Ascending aorta (tissue), 2 donors: ENCODE measurements at regions not wholly inside any gene's neighbourhood (a gene's known extent, or its start where the extent isn't known, plus 50 kb on each side); places are given as distances from the start of the nearest gene placed in this dataset.

ENCODE experiments used
- DNase-seq, 2 donors: peaks; one replicate each; pipeline ENCODE4 v3.0.0-alpha.2; 2019; ENCODE audit warnings: low spot score in 2 of 2
- H3K27ac ChIP-seq, 2 donors: fragments of 200-600 bp; sonication (generic); one replicate each; pipeline ENCODE4 v1.5.1; 2016 to 2017; ENCODE audit warnings: mild to moderate bottlenecking in 1 of 2
- H3K27me3 ChIP-seq: fragments of 200-600 bp; sonication (generic); one replicate; pipeline ENCODE4 v1.5.1; 2017
- H3K36me3 ChIP-seq, 2 donors: fragments of 200-600 bp; sonication (generic); one replicate each; pipeline ENCODE4 v1.5.1; 2016
- H3K4me1 ChIP-seq, 2 donors: fragments of 200-600 bp; sonication (generic); one replicate each; pipeline ENCODE4 v1.5.1; 2016 to 2017; ENCODE audit warnings: mild to moderate bottlenecking in 1 of 2
- H3K4me3 ChIP-seq, 2 donors: fragments of 200-600 bp; sonication (generic); one replicate each; pipeline ENCODE4 v1.5.1; 2016 to 2017; ENCODE audit warnings: mild to moderate bottlenecking in 1 of 2
- H3K9me3 ChIP-seq, 2 donors: fragments of 200-600 bp; sonication (generic); one replicate each; pipeline ENCODE4 v1.5.1; 2016
- intact Hi-C: fragments of 100-400 bp; cut with DNase I; formaldehyde crosslinking; loops from one replicate; pipeline ENCODE4 v1.15.1; 2023
- TF ChIP-seq, protein P1 (sequence below), 3 experiments: fragments of 200-600 bp in 2 of 3; fragments of 450-650 bp in 1 of 3; sonication (generic) in 2 of 3; IDR thresholded peaks; one replicate each; pipeline ENCODE4 v1.5.1; 2016 to 2019; ENCODE audit warnings: antibody characterized with exemption in 3 of 3, mild to moderate bottlenecking in 1 of 3, moderate library complexity in 1 of 3

DNA sequence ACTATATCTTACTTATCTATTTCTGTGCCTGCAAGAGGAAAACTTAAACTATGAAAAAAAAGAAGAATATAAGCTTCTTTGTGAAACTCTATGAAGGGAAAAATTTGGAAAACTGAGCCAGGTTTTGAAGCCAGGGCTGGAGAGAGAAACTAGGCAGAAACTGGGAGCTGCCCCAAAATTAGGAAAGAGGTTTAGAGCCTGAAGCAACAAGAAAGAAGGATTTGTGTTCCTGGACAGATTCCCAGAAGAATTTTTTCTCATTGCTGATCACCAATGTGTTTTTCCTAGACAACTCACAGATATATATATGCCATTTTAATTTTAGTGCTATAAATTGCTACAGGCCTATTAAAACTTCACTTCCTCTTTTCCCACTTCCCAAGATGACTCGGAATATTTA is 245.0 kb upstream of the GEMIN8 start:
- no peak overlapping the region for H3K27ac ChIP-seq

GRCh38 chrX:14267216-14267615 is 237.5 kb upstream of the GEMIN8 start:
- no peaks in the 10 kb centered on the region for H3K4me1 ChIP-seq
- TF ChIP-seq, protein P1, sequence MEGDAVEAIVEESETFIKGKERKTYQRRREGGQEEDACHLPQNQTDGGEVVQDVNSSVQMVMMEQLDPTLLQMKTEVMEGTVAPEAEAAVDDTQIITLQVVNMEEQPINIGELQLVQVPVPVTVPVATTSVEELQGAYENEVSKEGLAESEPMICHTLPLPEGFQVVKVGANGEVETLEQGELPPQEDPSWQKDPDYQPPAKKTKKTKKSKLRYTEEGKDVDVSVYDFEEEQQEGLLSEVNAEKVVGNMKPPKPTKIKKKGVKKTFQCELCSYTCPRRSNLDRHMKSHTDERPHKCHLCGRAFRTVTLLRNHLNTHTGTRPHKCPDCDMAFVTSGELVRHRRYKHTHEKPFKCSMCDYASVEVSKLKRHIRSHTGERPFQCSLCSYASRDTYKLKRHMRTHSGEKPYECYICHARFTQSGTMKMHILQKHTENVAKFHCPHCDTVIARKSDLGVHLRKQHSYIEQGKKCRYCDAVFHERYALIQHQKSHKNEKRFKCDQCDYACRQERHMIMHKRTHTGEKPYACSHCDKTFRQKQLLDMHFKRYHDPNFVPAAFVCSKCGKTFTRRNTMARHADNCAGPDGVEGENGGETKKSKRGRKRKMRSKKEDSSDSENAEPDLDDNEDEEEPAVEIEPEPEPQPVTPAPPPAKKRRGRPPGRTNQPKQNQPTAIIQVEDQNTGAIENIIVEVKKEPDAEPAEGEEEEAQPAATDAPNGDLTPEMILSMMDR (IDR thresholded peaks at IDR 0.05), result no peak
- intact Hi-C loops, result no loop called here

More for the DNA sequence above, 245.0 kb upstream of the GEMIN8 start:
- no peaks in the 10 kb centered on the region for H3K27me3 ChIP-seq
- H3K4me3 ChIP-seq, result no peak overlapping the region
- intact Hi-C loops, result no loop called here
- TF ChIP-seq, protein P1 (IDR thresholded peaks at IDR 0.05), result no peak
- no peaks in the 10 kb centered on the region for H3K4me1 ChIP-seq
- no peaks in the 10 kb centered on the region for H3K36me3 ChIP-seq
- H3K9me3 ChIP-seq, result no peaks in the 10 kb centered on the region
- no peak for DNase-seq

DNA sequence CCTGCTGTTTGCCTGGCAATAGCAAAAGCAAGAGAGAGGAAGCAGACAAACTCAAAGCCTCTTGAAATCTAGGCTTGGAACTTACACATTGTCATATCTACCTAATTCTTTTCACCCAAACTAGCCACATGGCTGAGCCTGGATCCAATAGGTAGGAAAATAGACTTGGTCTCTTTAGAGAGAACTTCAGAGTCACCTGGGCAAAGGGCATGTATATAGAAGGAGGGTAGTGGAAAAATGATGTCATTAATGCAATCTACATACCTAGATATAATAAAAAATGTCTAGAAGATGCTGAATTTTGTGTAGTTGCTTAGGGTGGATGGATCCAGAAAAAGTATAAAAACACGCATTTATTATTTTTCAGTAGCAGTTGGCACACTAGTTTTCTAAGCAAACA is 237.0 kb upstream of the GEMIN8 start:
- no peaks in the 10 kb centered on the region for H3K36me3 ChIP-seq
- H3K27me3 ChIP-seq, result no peaks in the 10 kb centered on the region
- no peaks in the 10 kb centered on the region for H3K9me3 ChIP-seq
- H3K4me1 ChIP-seq, result no peaks in the 10 kb centered on the region
- TF ChIP-seq, protein P1 (IDR thresholded peaks at IDR 0.05), result no peak
- no peak overlapping the region for H3K4me3 ChIP-seq
- intact Hi-C loops, result no loop called here
- DNase-seq, result no peak
- H3K27ac ChIP-seq, result no peak overlapping the region

More at GRCh38 chrX:14267216-14267615, 237.5 kb upstream of the GEMIN8 start:
- Histone ChIP-seq H3K27ac (no peak overlapping the region), H3K36me3 (no peaks in the 10 kb centered on the region), H3K4me3 (no peak overlapping the region), H3K9me3 (no peaks in the 10 kb centered on the region), H3K27me3 (no peaks in the 10 kb centered on the region)
- DNase-seq, result no peak

GRCh38 chrX:14243823-14244222 is 214.1 kb upstream of the GEMIN8 start:
- intact Hi-C loops, result no loop called here
- DNase-seq, result no peak
- no peaks in the 10 kb centered on the region for H3K4me1 ChIP-seq

GRCh38 chrX:14235004-14235403 is 205.3 kb upstream of the GEMIN8 start:
- Histone ChIP-seq H3K4me1 (no peaks in the 10 kb centered on the region), H3K27me3 (no peaks in the 10 kb centered on the region), H3K4me3 (no peak overlapping the region), H3K36me3 (no peaks in the 10 kb centered on the region), H3K9me3 (no peaks in the 10 kb centered on the region), H3K27ac (no peak overlapping the region)
- intact Hi-C loops, result no loop called here
- TF ChIP-seq, protein P1 (IDR thresholded peaks at IDR 0.05), result no peak
- no peak for DNase-seq

More at GRCh38 chrX:14243823-14244222, 214.1 kb upstream of the GEMIN8 start:
- TF ChIP-seq, protein P1 (IDR thresholded peaks at IDR 0.05), result no peak
- Histone ChIP-seq H3K36me3 (no peaks in the 10 kb centered on the region), H3K27ac (no peak overlapping the region), H3K4me3 (no peak overlapping the region), H3K27me3 (no peaks in the 10 kb centered on the region), H3K9me3 (no peaks in the 10 kb centered on the region)

DNA sequence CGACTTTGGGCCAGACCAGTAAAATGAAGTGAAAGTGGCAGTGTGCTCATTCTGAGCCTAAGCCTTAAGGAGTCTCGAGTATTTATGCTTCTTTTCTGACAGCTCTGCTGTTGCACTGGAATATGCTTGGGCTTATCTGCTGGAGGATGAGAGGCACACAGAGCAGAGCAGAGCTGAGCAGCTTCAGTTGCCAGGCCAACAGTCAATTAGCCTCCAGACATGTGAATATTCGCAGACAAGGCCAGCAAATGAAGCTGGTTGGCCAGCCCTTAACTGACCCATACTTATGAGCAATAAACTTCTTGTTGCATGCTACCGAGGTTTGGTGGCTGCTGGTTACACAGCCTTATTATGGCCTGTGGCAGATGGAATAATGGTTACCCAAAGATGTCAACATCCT is 203.0 kb upstream of the GEMIN8 start:
- intact Hi-C loops, result no loop called here
- TF ChIP-seq, protein P1 (IDR thresholded peaks at IDR 0.05), result no peak
- H3K4me1 ChIP-seq, result no peaks in the 10 kb centered on the region
- DNase-seq, result no peak
- no peaks in the 10 kb centered on the region for H3K9me3 ChIP-seq
- H3K36me3 ChIP-seq, result no peaks in the 10 kb centered on the region
- no peaks in the 10 kb centered on the region for H3K27me3 ChIP-seq
- no peak overlapping the region for H3K4me3 ChIP-seq
- H3K27ac ChIP-seq, result no peak overlapping the region
